Stimulated activated CD4-positive, alpha-beta T cell treated with anti-CD3 and anti-CD28 coated beads, Interleukin-4, amount 100 ng/mL, for 4 hours (primary cell): ENCODE measurements at regions not wholly inside any gene's neighbourhood (a gene's known extent, or its start where the extent isn't known, plus 50 kb on each side); places are given as distances from the start of the nearest gene placed in this dataset.

Experiments
- DNase-seq, 2 experiments: peaks; one replicate each; pipeline ENCODE4 v3.0.0-alpha.2; 2020

- DNase-seq: no peak
These were observed 68.6 kb upstream of the RUNX3 start for GRCh38 chr1:24998563-24999245.

- no peak for DNase-seq
These were observed 67.2 kb upstream of the RUNX3 start for GRCh38 chr1:24996983-24997893.

GRCh38 chr1:24996456-24996855 lies 66.4 kb upstream of the RUNX3 start:
- DNase-seq: no peak

GRCh38 chr1:24995661-24996060 lies 65.6 kb upstream of the RUNX3 start:
- no peak for DNase-seq

GRCh38 chr1:24995140-24995539 lies 65.1 kb upstream of the RUNX3 start:
- no peak for DNase-seq

- no peak for DNase-seq
These were observed 64.0 kb upstream of the RUNX3 start for GRCh38 chr1:24993871-24994580.

- DNase-seq: no peak
These were observed 62.7 kb upstream of the RUNX3 start for GRCh38 chr1:24992761-24993211.

- DNase-seq: no peak
These were observed 62.2 kb upstream of the RUNX3 start for GRCh38 chr1:24992124-24992760.

- DNase-seq: no peak
These were observed 61.6 kb upstream of the RUNX3 start for GRCh38 chr1:24991697-24992096.

GRCh38 chr1:24990779-24991641 lies 60.9 kb upstream of the RUNX3 start:
- no peak for DNase-seq

- DNase-seq: no peak
These were observed 60.1 kb upstream of the RUNX3 start for GRCh38 chr1:24990136-24990535.

- no peak for DNase-seq
These were observed 59.0 kb upstream of the RUNX3 start for GRCh38 chr1:24989082-24989481.

GRCh38 chr1:24988558-24988912 lies 58.5 kb upstream of the RUNX3 start:
- no peak for DNase-seq

- no peak for DNase-seq
These were observed 57.9 kb upstream of the RUNX3 start for GRCh38 chr1:24987875-24988557.

- DNase-seq: no peak
These were observed 57.3 kb upstream of the RUNX3 start for GRCh38 chr1:24987424-24987823.

GRCh38 chr1:24986372-24986965 lies 56.4 kb upstream of the RUNX3 start:
- no peak for DNase-seq

GRCh38 chr1:24985737-24986136 lies 55.7 kb upstream of the RUNX3 start:
- no peak for DNase-seq

- no peak for DNase-seq
These were observed 54.9 kb upstream of the RUNX3 start for GRCh38 chr1:24984800-24985522.

GRCh38 chr1:24984300-24984699 lies 54.2 kb upstream of the RUNX3 start:
- no peak for DNase-seq

- no peak for DNase-seq
These were observed 53.1 kb upstream of the RUNX3 start for GRCh38 chr1:24983006-24983680.
